Neural progenitor cell (in vitro differentiated cells): ENCODE measurements at regions not wholly inside any gene's neighbourhood (a gene's known extent, or its start where the extent isn't known, plus 50 kb on each side); places are given as distances from the start of the nearest gene placed in this dataset.
"Not testable (repeated sequence)": the region's sequence is repeated elsewhere in the genome, so short reads cannot be mapped to it uniquely, and the experiment has no call there.

Experiments
- DNase-seq: peaks from one replicate; pipeline ENCODE4 v3.0.0-alpha.2; 2016; ENCODE audit warnings: low spot score
- H2AFZ ChIP-seq: fragments of 200-600 bp; sonication (generic); replicated peaks from 2 replicates; pipeline ENCODE4 v1.6.1; 2016; ENCODE audit warnings: antibody characterized with exemption
- H3F3A ChIP-seq: fragments of 200-600 bp; sonication (generic); 2 replicates; pipeline ENCODE4 v1.6.1; 2016; ENCODE audit warnings: antibody characterized with exemption, low read depth
- H3K27ac ChIP-seq: fragments of 200-600 bp; sonication (generic); 2 replicates; pipeline ENCODE4 v1.5.1; 2016; ENCODE audit warnings: mild to moderate bottlenecking
- H3K27me3 ChIP-seq: fragments of 200-600 bp; sonication (generic); 2 replicates; pipeline ENCODE4 v1.6.1; 2016; ENCODE audit warnings: mild to moderate bottlenecking, moderate library complexity
- H3K36me3 ChIP-seq: fragments of 200-600 bp; sonication (generic); 2 replicates; pipeline ENCODE4 v1.5.1; 2016
- H3K4me1 ChIP-seq: fragments of 200-600 bp; sonication (generic); 2 replicates; pipeline ENCODE4 v1.6.1; 2016; ENCODE audit warnings: mixed run types
- H3K4me2 ChIP-seq: fragments of 200-600 bp; sonication (generic); 2 replicates; pipeline ENCODE4 v1.6.1; 2016
- H3K4me3 ChIP-seq: fragments of 200-600 bp; sonication (generic); 2 replicates; pipeline ENCODE4 v1.5.1; 2016
- H3K79me2 ChIP-seq: fragments of 200-600 bp; sonication (generic); 2 replicates; pipeline ENCODE4 v1.6.1; 2016; ENCODE audit warnings: low read depth
- H3K9ac ChIP-seq: fragments of 200-600 bp; sonication (generic); 2 replicates; pipeline ENCODE4 v1.6.1; 2016
- H3K9me3 ChIP-seq: fragments of 200-600 bp; sonication (generic); 2 replicates; pipeline ENCODE4 v1.5.1; 2016; ENCODE audit warnings: low read depth
- H4K20me1 ChIP-seq: fragments of 200-600 bp; sonication (generic); 2 replicates; pipeline ENCODE4 v1.6.1; 2016; ENCODE audit warnings: low read depth
- H3K27ac Mint-ChIP-seq: 3 replicates; pipeline ENCODE4 v1.8.0; 2021; ENCODE audit warnings: mixed read lengths
- H3K27me3 Mint-ChIP-seq: 2 replicates; pipeline ENCODE4 v1.8.0; 2022; ENCODE audit warnings: low read depth, mild to moderate bottlenecking, inconsistent platforms, moderate library complexity, mixed read lengths; ENCODE audit not compliant: insufficient read depth
- H3K36me3 Mint-ChIP-seq: 3 replicates; pipeline ENCODE4 v1.8.0; 2021; ENCODE audit warnings: mixed read lengths
- H3K4me1 Mint-ChIP-seq: 3 replicates; pipeline ENCODE4 v1.8.0; 2021; ENCODE audit warnings: mixed read lengths
- H3K4me3 Mint-ChIP-seq: 3 replicates; pipeline ENCODE4 v1.8.0; 2021; ENCODE audit warnings: mild to moderate bottlenecking, moderate library complexity, mixed read lengths
- H3K9me3 Mint-ChIP-seq: 3 replicates; pipeline ENCODE4 v1.8.0; 2020; ENCODE audit warnings: mixed read lengths
- CTCF ChIP-seq: fragments of 200-600 bp; sonication (generic); IDR thresholded peaks from 2 replicates; pipeline ENCODE4 v1.5.1; 2017; ENCODE audit warnings: antibody characterized with exemption, mild to moderate bottlenecking
- EZH2 ChIP-seq: fragments of 200-600 bp; sonication (generic); IDR thresholded peaks from 2 replicates; pipeline ENCODE4 v1.6.1; 2017; ENCODE audit warnings: antibody characterized with exemption, mild to moderate bottlenecking, moderate library complexity
- EZH2phosphoT487 ChIP-seq: fragments of 200-600 bp; sonication (generic); IDR thresholded peaks from 2 replicates; pipeline ENCODE4 v1.6.1; 2017; ENCODE audit warnings: antibody characterized with exemption

- no peak overlapping the region for H3K4me2 ChIP-seq
- H3K27ac Mint-ChIP-seq: no peak overlapping the region
- H3K9me3 Mint-ChIP-seq: peaks cover 2% of the 10 kb centered on the region
- no peaks in the 10 kb centered on the region for H4K20me1 ChIP-seq
- no peak for TF ChIP-seq EZH2
- TF ChIP-seq CTCF: no peak
- TF ChIP-seq EZH2phosphoT487: no peak
- no peak overlapping the region for H3K27ac ChIP-seq
- H3K9ac ChIP-seq: no peak overlapping the region
- H3K4me1 Mint-ChIP-seq: no peaks in the 10 kb centered on the region
- H3K4me3 ChIP-seq: no peak overlapping the region
- no peak overlapping the region for H3K4me3 Mint-ChIP-seq
- no peaks in the 10 kb centered on the region for H3K4me1 ChIP-seq
- peaks cover 2% of the 10 kb centered on the region for H3K27me3 Mint-ChIP-seq
- DNase-seq: no peak
- no peaks in the 10 kb centered on the region for H3K79me2 ChIP-seq
- no peaks in the 10 kb centered on the region for H3K9me3 ChIP-seq
- H3K36me3 Mint-ChIP-seq: no peaks in the 10 kb centered on the region
- no peak overlapping the region for H2AFZ ChIP-seq
- H3K36me3 ChIP-seq: no peaks in the 10 kb centered on the region
- H3K27me3 ChIP-seq: no peaks in the 10 kb centered on the region
- no peaks in the 10 kb centered on the region for H3F3A ChIP-seq
Observed at GRCh38 chr6:4412488-4412887, 277.1 kb upstream of the ECI2 start.

GRCh38 chr6:4412077-4412476 lies 276.7 kb upstream of the ECI2 start:
- no peak for TF ChIP-seq CTCF
- TF ChIP-seq EZH2: no peak
- TF ChIP-seq EZH2phosphoT487: no peak
- Histone ChIP-seq H3K9ac (no peak overlapping the region), H3K4me3 (no peak overlapping the region), H3K4me1 (no peaks in the 10 kb centered on the region), H3K9me3 (no peaks in the 10 kb centered on the region), H3K4me2 (no peak overlapping the region), H3K79me2 (no peaks in the 10 kb centered on the region), H3F3A (no peaks in the 10 kb centered on the region), H3K27me3 (no peaks in the 10 kb centered on the region), H4K20me1 (no peaks in the 10 kb centered on the region), H2AFZ (no peak overlapping the region), H3K36me3 (no peaks in the 10 kb centered on the region), H3K27ac (no peak overlapping the region)
- H3K4me1 Mint-ChIP-seq: no peaks in the 10 kb centered on the region
- no peak overlapping the region for H3K4me3 Mint-ChIP-seq
- H3K27ac Mint-ChIP-seq: no peak overlapping the region
- H3K9me3 Mint-ChIP-seq: peaks cover 5% of the 10 kb centered on the region
- H3K27me3 Mint-ChIP-seq: peaks cover 3% of the 10 kb centered on the region
- DNase-seq: no peak
- no peaks in the 10 kb centered on the region for H3K36me3 Mint-ChIP-seq

- not testable (repeated sequence) for H3K4me1 Mint-ChIP-seq, H3K79me2 ChIP-seq, H3K27ac Mint-ChIP-seq, H3K4me2 ChIP-seq, H3K27ac ChIP-seq, H3K27me3 ChIP-seq, H3K4me3 ChIP-seq, H3K9ac ChIP-seq, H4K20me1 ChIP-seq, H2AFZ ChIP-seq, H3F3A ChIP-seq, H3K4me3 Mint-ChIP-seq, H3K27me3 Mint-ChIP-seq, H3K9me3 ChIP-seq, H3K36me3 Mint-ChIP-seq, DNase-seq, H3K4me1 ChIP-seq, H3K36me3 ChIP-seq
- peaks cover 14% of the 10 kb centered on the region for H3K9me3 Mint-ChIP-seq
Observed at GRCh38 chr6:4407710-4408109, 272.3 kb upstream of the ECI2 start.

- H3K9me3 ChIP-seq: no peaks in the 10 kb centered on the region
- DNase-seq: peak; percentile 71
- H3K27me3 Mint-ChIP-seq: peaks cover 7% of the 10 kb centered on the region
- no peaks in the 10 kb centered on the region for H3K79me2 ChIP-seq
- peak overlapping the region; percentile 35 for H3K4me2 ChIP-seq
- no peaks in the 10 kb centered on the region for H3K27me3 ChIP-seq
- H4K20me1 ChIP-seq: no peaks in the 10 kb centered on the region
- no peak overlapping the region for H3K4me3 Mint-ChIP-seq
- H3K4me1 ChIP-seq: peaks cover 10% of the 10 kb centered on the region
- no peaks in the 10 kb centered on the region for H3K36me3 ChIP-seq
- H2AFZ ChIP-seq: peak overlapping the region; percentile 96
- no peaks in the 10 kb centered on the region for H3K36me3 Mint-ChIP-seq
- no peaks in the 10 kb centered on the region for H3F3A ChIP-seq
- peaks cover 7% of the 10 kb centered on the region for H3K4me1 Mint-ChIP-seq
- H3K9ac ChIP-seq: no peak overlapping the region
- peaks cover 14% of the 10 kb centered on the region for H3K9me3 Mint-ChIP-seq
- H3K4me3 ChIP-seq: no peak overlapping the region
- H3K27ac ChIP-seq: no peak overlapping the region
- TF ChIP-seq CTCF: no peak
- TF ChIP-seq EZH2phosphoT487: no peak
- TF ChIP-seq EZH2: no peak
- H3K27ac Mint-ChIP-seq: no peak overlapping the region
Observed at GRCh38 chr6:4405621-4406212, 270.3 kb upstream of the ECI2 start.
